ENCODE measurements at regions not wholly inside any gene's neighbourhood (a gene's known extent, or its start where the extent isn't known, plus 50 kb on each side); places are given as distances from the start of the nearest gene placed in this dataset.

DNA sequence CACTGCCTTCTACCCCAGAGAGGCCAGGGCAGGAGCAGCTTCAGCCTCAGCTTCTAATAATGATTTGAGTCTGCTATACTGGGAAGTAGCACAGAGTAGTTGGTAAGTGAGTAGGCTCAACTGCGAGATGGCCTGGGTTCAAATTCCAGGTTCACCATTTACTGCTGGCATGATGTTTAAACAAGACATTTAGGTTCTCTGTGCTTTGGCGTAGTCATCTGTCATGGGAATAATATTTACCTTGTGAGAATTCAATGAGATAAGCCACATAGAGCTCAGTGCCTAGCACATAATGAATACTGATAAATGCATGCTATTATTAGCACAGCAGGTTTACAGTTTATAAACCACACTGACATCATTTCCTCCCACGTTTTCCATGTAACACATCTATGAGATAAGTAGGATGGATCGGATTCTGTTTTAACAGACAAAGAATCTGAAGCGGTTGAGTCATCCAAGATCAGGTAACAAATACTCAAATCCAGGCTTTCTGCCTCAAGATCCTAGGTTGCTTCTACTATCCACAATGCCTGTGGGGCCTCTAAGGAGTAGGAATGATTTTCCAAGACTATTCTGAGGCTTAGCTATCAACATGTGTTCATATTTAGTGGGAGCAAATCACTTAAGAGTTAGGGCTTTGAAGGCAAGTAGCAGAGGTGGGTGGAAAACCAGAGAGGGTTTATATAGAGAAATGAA is 72.9 kb upstream of the DTNBP1 start (continued):
- TF ChIP-seq HOXC10 (CRISPR knock-in tag; IDR thresholded peaks at IDR 0.05) (no peak), ZNF248 (tag by site-specific recombination; IDR thresholded peaks at IDR 0.05) (no peak), ZSCAN30 (tag by site-specific recombination; IDR thresholded peaks at IDR 0.05) (no peak), ZNF174 (tag by site-specific recombination; IDR thresholded peaks at IDR 0.05) (no peak), ZNF274 (IDR thresholded peaks at IDR 0.05; ENCODE audit: low read length) (no peak), ZNF274 (tag by site-specific recombination; IDR thresholded peaks at IDR 0.05; ENCODE audit: borderline replicate concordance) (no peak), ZNF660 (tag by site-specific recombination; IDR thresholded peaks at IDR 0.05) (peak; percentile 91), ZNF121 (tag by site-specific recombination; IDR thresholded peaks at IDR 0.05) (no peak), ZNF560 (tag by site-specific recombination; IDR thresholded peaks at IDR 0.05; ENCODE audit: borderline replicate concordance) (no peak), ZNF510 (tag by site-specific recombination; IDR thresholded peaks at IDR 0.05; ENCODE audit: insufficient replicate concordance) (no peak), MEIS1 (CRISPR knock-in tag; IDR thresholded peaks at IDR 0.05; ENCODE audit: borderline replicate concordance) (no peak), ZNF426 (tag by site-specific recombination; IDR thresholded peaks at IDR 0.05) (no peak), ZNF830 (tag by site-specific recombination; IDR thresholded peaks at IDR 0.05; ENCODE audit: low read depth) (no peak), BCL11B (tag by site-specific recombination; IDR thresholded peaks at IDR 0.05; ENCODE audit: low read depth) (peak; percentile 65; the same call in 1 of the 2 replicates), RBAK (tag by site-specific recombination; IDR thresholded peaks at IDR 0.05) (no peak), ZXDB (tag by site-specific recombination; IDR thresholded peaks at IDR 0.05) (peak; percentile 96), SCRT1 (tag by site-specific recombination; IDR thresholded peaks at IDR 0.05; ENCODE audit: borderline replicate concordance) (no peak), ZNF76 (tag by site-specific recombination; IDR thresholded peaks at IDR 0.05; ENCODE audit: borderline replicate concordance, low read depth) (no peak; the same call in 1 of the 2 replicates), ZNF654 (tag by site-specific recombination; IDR thresholded peaks at IDR 0.05; ENCODE audit: low read depth) (peak; percentile 10), ZNF548 (tag by site-specific recombination; IDR thresholded peaks at IDR 0.05) (no peak), ZNF16 (tag by site-specific recombination; IDR thresholded peaks at IDR 0.05; ENCODE audit: low read depth) (no peak)
- TF ChIP-seq, protein P1, sequence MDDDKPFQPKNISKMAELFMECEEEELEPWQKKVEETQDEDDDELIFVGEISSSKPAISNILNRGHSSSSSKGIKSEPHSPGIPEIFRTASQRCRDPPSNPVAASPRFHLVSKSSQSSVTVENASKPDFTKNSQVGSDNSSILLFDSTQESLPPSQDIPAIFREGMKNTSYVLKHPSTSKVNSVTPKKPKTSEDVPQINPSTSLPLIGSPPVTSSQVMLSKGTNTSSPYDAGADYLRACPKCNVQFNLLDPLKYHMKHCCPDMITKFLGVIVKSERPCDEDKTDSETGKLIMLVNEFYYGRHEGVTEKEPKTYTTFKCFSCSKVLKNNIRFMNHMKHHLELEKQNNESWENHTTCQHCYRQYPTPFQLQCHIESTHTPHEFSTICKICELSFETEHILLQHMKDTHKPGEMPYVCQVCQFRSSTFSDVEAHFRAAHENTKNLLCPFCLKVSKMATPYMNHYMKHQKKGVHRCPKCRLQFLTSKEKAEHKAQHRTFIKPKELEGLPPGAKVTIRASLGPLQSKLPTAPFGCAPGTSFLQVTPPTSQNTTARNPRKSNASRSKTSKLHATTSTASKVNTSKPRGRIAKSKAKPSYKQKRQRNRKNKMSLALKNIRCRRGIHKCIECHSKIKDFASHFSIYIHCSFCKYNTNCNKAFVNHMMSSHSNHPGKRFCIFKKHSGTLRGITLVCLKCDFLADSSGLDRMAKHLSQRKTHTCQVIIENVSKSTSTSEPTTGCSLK (tag by site-specific recombination; IDR thresholded peaks at IDR 0.05), result no peak
- TF ChIP-seq, protein P2, sequence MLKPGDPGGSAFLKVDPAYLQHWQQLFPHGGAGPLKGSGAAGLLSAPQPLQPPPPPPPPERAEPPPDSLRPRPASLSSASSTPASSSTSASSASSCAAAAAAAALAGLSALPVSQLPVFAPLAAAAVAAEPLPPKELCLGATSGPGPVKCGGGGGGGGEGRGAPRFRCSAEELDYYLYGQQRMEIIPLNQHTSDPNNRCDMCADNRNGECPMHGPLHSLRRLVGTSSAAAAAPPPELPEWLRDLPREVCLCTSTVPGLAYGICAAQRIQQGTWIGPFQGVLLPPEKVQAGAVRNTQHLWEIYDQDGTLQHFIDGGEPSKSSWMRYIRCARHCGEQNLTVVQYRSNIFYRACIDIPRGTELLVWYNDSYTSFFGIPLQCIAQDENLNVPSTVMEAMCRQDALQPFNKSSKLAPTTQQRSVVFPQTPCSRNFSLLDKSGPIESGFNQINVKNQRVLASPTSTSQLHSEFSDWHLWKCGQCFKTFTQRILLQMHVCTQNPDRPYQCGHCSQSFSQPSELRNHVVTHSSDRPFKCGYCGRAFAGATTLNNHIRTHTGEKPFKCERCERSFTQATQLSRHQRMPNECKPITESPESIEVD (tag by site-specific recombination; IDR thresholded peaks at IDR 0.05), result peak; percentile 74
- TF ChIP-seq, protein P3, sequence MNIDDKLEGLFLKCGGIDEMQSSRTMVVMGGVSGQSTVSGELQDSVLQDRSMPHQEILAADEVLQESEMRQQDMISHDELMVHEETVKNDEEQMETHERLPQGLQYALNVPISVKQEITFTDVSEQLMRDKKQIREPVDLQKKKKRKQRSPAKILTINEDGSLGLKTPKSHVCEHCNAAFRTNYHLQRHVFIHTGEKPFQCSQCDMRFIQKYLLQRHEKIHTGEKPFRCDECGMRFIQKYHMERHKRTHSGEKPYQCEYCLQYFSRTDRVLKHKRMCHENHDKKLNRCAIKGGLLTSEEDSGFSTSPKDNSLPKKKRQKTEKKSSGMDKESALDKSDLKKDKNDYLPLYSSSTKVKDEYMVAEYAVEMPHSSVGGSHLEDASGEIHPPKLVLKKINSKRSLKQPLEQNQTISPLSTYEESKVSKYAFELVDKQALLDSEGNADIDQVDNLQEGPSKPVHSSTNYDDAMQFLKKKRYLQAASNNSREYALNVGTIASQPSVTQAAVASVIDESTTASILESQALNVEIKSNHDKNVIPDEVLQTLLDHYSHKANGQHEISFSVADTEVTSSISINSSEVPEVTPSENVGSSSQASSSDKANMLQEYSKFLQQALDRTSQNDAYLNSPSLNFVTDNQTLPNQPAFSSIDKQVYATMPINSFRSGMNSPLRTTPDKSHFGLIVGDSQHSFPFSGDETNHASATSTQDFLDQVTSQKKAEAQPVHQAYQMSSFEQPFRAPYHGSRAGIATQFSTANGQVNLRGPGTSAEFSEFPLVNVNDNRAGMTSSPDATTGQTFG (tag by site-specific recombination; IDR thresholded peaks at IDR 0.05; ENCODE audit: borderline replicate concordance), result no peak
- TF ChIP-seq, protein P4, sequence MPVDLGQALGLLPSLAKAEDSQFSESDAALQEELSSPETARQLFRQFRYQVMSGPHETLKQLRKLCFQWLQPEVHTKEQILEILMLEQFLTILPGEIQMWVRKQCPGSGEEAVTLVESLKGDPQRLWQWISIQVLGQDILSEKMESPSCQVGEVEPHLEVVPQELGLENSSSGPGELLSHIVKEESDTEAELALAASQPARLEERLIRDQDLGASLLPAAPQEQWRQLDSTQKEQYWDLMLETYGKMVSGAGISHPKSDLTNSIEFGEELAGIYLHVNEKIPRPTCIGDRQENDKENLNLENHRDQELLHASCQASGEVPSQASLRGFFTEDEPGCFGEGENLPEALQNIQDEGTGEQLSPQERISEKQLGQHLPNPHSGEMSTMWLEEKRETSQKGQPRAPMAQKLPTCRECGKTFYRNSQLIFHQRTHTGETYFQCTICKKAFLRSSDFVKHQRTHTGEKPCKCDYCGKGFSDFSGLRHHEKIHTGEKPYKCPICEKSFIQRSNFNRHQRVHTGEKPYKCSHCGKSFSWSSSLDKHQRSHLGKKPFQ (tag by site-specific recombination; IDR thresholded peaks at IDR 0.05), result 0 out of 2 replicates have a peak, but pooled peaks have one; percentile 18
- TF ChIP-seq, protein P5, sequence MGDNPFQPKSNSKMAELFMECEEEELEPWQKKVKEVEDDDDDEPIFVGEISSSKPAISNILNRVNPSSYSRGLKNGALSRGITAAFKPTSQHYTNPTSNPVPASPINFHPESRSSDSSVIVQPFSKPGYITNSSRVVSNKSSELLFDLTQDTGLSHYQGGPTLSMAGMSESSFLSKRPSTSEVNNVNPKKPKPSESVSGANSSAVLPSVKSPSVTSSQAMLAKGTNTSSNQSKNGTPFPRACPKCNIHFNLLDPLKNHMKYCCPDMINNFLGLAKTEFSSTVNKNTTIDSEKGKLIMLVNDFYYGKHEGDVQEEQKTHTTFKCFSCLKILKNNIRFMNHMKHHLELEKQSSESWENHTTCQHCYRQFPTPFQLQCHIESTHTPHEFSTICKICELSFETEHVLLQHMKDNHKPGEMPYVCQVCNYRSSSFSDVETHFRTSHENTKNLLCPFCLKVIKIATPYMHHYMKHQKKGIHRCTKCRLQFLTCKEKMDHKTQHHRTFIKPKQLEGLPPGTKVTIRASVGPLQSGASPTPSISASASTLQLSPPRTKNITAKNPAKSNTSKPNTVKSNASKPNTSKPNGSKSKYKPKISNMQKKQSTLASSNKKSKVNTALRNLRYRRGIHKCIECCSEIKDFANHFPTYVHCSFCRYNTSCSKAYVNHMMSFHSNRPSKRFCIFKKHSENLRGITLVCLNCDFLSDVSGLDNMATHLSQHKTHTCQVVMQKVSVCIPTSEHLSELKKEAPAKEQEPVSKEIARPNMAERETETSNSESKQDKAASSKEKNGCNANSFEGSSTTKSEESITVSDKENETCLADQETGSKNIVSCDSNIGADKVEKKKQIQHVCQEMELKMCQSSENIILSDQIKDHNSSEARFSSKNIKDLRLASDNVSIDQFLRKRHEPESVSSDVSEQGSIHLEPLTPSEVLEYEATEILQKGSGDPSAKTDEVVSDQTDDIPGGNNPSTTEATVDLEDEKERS (tag by site-specific recombination; IDR thresholded peaks at IDR 0.05), result no peak; the same call in 1 of the 2 replicates
- TF ChIP-seq, protein P6, sequence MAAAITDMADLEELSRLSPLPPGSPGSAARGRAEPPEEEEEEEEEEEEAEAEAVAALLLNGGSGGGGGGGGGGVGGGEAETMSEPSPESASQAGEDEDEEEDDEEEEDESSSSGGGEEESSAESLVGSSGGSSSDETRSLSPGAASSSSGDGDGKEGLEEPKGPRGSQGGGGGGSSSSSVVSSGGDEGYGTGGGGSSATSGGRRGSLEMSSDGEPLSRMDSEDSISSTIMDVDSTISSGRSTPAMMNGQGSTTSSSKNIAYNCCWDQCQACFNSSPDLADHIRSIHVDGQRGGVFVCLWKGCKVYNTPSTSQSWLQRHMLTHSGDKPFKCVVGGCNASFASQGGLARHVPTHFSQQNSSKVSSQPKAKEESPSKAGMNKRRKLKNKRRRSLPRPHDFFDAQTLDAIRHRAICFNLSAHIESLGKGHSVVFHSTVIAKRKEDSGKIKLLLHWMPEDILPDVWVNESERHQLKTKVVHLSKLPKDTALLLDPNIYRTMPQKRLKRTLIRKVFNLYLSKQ (tag by site-specific recombination; IDR thresholded peaks at IDR 0.05; ENCODE audit: borderline replicate concordance), result no peak
